ENCODE measurements at regions not wholly inside any gene's neighbourhood (a gene's known extent, or its start where the extent isn't known, plus 50 kb on each side); places are given as distances from the start of the nearest gene placed in this dataset.

DNA sequence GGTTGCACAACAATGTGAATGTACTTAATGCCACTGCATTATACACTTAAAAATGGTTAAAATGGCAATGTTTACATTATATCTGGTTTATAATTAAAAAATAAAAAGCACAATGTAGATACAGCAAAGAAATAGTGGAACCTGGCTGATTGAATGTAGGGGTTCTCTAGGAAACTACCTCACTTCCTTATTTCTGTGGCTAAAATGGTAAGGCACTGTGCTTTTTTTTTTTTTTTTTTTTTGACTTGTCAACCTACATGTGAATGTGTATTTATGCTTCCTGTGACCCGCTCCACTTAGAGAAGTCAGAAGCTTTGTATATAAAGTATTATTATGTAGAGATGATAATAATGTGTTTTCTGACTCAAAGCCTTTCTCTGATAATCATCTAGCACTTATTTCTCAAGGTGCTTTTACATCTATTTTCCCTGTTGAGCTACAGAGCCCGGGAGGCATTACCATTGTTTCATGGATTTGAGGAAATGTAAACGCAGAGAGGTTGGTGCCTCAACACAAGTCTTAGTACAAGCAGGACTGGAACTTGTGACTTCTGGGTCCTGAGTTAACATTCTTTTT is 55.0 kb downstream of the SOX4 start:
- H3K4me3 ChIP-seq: no peak overlapping the region
- H3K36me3 ChIP-seq: no peaks in the 10 kb centered on the region
- intact Hi-C loops (cut with DNase I; ENCODE audit: low total_unique reads): no loop called here
- DNase-seq: no peak
- no peaks in the 10 kb centered on the region for H3K27me3 ChIP-seq
- no peak overlapping the region for H3K27ac ChIP-seq
- no peaks in the 10 kb centered on the region for H3K9me3 ChIP-seq
- H3K4me1 ChIP-seq: no peaks in the 10 kb centered on the region
- TF ChIP-seq, protein P1, sequence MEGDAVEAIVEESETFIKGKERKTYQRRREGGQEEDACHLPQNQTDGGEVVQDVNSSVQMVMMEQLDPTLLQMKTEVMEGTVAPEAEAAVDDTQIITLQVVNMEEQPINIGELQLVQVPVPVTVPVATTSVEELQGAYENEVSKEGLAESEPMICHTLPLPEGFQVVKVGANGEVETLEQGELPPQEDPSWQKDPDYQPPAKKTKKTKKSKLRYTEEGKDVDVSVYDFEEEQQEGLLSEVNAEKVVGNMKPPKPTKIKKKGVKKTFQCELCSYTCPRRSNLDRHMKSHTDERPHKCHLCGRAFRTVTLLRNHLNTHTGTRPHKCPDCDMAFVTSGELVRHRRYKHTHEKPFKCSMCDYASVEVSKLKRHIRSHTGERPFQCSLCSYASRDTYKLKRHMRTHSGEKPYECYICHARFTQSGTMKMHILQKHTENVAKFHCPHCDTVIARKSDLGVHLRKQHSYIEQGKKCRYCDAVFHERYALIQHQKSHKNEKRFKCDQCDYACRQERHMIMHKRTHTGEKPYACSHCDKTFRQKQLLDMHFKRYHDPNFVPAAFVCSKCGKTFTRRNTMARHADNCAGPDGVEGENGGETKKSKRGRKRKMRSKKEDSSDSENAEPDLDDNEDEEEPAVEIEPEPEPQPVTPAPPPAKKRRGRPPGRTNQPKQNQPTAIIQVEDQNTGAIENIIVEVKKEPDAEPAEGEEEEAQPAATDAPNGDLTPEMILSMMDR (IDR thresholded peaks at IDR 0.05): no peak

DNA sequence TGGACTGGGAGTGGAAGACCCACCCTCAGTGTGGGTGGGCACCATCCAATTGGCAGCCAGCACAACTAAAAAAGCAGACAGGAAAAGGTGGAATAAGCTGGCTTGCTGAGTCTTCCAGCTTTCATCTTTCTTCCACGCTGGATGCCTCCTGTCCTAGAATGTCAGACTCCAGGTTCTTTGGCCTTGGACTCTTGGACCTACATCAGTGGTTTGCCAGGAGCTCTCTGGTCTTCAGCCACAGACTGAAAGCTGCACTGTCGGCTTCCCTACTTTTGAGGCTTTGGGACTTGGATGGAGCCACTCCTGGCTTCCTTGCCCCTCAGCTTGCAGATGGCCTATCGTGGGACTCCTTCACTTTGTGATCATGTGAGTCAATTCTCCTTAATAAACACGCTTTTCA is 59.8 kb downstream of the SOX4 start:
- DNase-seq: no peak
- no peaks in the 10 kb centered on the region for H3K4me1 ChIP-seq
- intact Hi-C loops (cut with DNase I; ENCODE audit: low total_unique reads): no loop called here

DNA sequence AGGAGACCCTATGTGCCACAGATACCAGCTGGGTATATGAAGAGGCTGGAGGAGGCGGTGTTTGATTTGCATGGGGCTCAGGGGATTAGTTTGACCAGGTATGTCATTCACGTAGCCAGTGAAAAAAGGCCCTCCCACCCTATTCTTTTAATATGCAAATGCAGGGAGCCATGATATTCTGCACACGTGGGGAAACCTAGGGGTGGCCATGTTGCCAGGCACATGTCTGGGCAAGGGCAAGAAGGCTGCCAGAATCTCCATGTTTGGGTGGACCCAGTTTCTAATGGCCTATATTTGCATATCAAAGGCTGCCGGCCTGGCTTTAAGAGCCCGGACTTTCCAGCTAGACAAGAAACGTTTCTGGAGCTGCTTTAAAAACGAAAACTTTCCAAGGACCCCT is 60.4 kb downstream of the SOX4 start:
- Histone ChIP-seq H3K9me3 (no peaks in the 10 kb centered on the region), H3K4me3 (no peak overlapping the region), H3K36me3 (no peaks in the 10 kb centered on the region), H3K27me3 (no peaks in the 10 kb centered on the region), H3K27ac (no peak overlapping the region), H3K4me1 (no peaks in the 10 kb centered on the region)
- no peak for DNase-seq
- TF ChIP-seq, protein P1 (IDR thresholded peaks at IDR 0.05): no peak
- intact Hi-C loops (cut with DNase I; ENCODE audit: low total_unique reads): no loop called here

More for the DNA sequence above, 59.8 kb downstream of the SOX4 start:
- H3K36me3 ChIP-seq: no peaks in the 10 kb centered on the region
- H3K27ac ChIP-seq: no peak overlapping the region
- TF ChIP-seq, protein P1 (IDR thresholded peaks at IDR 0.05): no peak
- no peaks in the 10 kb centered on the region for H3K9me3 ChIP-seq
- no peaks in the 10 kb centered on the region for H3K27me3 ChIP-seq
- H3K4me3 ChIP-seq: no peak overlapping the region

DNA sequence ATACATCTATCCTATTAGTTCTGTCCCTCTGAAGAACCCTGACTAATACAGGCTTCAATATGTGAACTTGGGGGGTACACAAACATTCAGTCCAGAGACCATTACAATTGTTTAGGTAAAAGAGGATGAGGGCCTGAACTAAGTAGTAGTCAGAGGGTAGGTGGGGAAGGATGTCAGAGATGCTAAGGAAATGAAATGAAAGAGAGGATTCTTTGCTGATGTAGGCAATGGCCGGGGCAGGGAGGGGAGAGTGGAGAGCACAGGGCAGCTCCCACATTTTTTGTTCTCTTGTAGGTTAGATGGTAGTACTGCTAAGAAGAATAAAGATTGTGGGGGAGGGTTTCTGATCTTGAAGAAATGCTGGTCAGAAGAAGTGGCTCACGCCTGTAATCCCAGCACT is 60.8 kb downstream of the SOX4 start:
- TF ChIP-seq, protein P1 (IDR thresholded peaks at IDR 0.05): no peak
- H3K9me3 ChIP-seq: no peaks in the 10 kb centered on the region
- intact Hi-C loops (cut with DNase I; ENCODE audit: low total_unique reads): no loop called here
- no peaks in the 10 kb centered on the region for H3K4me1 ChIP-seq
- no peak overlapping the region for H3K27ac ChIP-seq
- DNase-seq: no peak
- H3K4me3 ChIP-seq: no peak overlapping the region
- no peaks in the 10 kb centered on the region for H3K27me3 ChIP-seq
- no peaks in the 10 kb centered on the region for H3K36me3 ChIP-seq

DNA sequence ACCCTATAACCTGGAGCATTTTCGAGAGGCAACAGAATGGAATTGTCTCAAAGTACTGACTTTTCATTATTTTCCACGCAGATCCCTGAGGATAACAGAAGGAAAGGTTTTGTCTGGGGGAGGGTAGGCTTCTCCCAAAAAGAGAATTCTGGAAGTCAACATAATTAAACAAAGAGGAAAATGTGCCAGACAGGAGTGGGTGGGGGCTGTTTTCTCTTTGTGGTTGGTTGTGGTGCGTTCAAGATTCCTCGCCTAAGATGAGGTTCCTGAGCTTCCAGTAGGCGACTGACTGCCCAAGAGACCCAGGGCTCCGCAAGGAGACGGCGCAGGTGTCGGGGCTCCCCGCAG is 70.4 kb downstream of the SOX4 start:
- Histone ChIP-seq H3K4me1 (peaks cover 0 to 31% (median 22%) of the 10 kb centered on the region in 4 donors), H3K9me3 (no peaks in the 10 kb centered on the region), H3K36me3 (no peaks in the 10 kb centered on the region), H3K4me3 (peak overlapping the region; percentile 47 to 60), H3K27me3 (peaks cover 0 to 52% of the 10 kb centered on the region in 2 donors), H3K27ac (no peak overlapping the region)
- TF ChIP-seq, protein P1 (IDR thresholded peaks at IDR 0.05): no peak
- DNase-seq: no peak
- intact Hi-C loops (cut with DNase I; ENCODE audit: low total_unique reads): loop anchor here (10.0 kb wide), 1 partner anchor 69 kb away; the partner anchor contains the start of gene SOX4
